ENCODE measurements at regions not wholly inside any gene's neighbourhood (a gene's known extent, or its start where the extent isn't known, plus 50 kb on each side); places are given as distances from the start of the nearest gene placed in this dataset.

- Histone ChIP-seq H3K4me2 (no peak overlapping the region), H3K4me3 (no peak overlapping the region), H3K9me2 (ENCODE audit: insufficient read depth) (no peaks in the 10 kb centered on the region), H3K4me1 (ENCODE audit: insufficient read depth) (peaks cover 27% of the 10 kb centered on the region), H3K27ac (ENCODE audit: low read depth) (no peak overlapping the region), H3K27me3 (ENCODE audit: insufficient read depth) (no peaks in the 10 kb centered on the region), H2AFZ (no peak overlapping the region), H3K36me3 (ENCODE audit: insufficient read depth) (no peaks in the 10 kb centered on the region), H3F3A (replicated peaks; ENCODE audit: low read depth) (no peaks in the 10 kb centered on the region), H3K79me2 (replicated peaks; ENCODE audit: insufficient read depth) (no peaks in the 10 kb centered on the region), H4K20me1 (replicated peaks; ENCODE audit: insufficient read depth) (no peaks in the 10 kb centered on the region)
- ATAC-seq (no peak), DNase-seq (ENCODE audit: low spot score) (no peak)
- no peak overlapping the region for H3K27ac Mint-ChIP-seq
- peaks cover 9% of the 10 kb centered on the region; the same call in 2 of the 3 replicates for H3K9me3 Mint-ChIP-seq
- TF ChIP-seq CREB1 (CRISPR knock-in tag; IDR thresholded peaks at IDR 0.05; ENCODE audit: low read depth): no peak
- TF ChIP-seq REST (IDR thresholded peaks at IDR 0.05; ENCODE audit: unreplicated experiment): no peak
- no peak overlapping the region for H3K4me3 Mint-ChIP-seq
- peaks cover 6% of the 10 kb centered on the region; the same call in 2 of the 3 replicates for H3K36me3 Mint-ChIP-seq (ENCODE audit: low read depth)
- peaks cover 22% of the 10 kb centered on the region for H3K4me1 Mint-ChIP-seq
- H3K27me3 Mint-ChIP-seq (ENCODE audit: insufficient read depth, low read depth, poor library complexity): no peaks in the 10 kb centered on the region
These were observed 189.1 kb downstream of the SLC7A11 start for GRCh38 chr4:138052806-138053632.

- H3K9me3 Mint-ChIP-seq: peaks cover 9% of the 10 kb centered on the region; the same call in 2 of the 3 replicates
- H3K4me3 Mint-ChIP-seq: no peak overlapping the region
- H4K20me1 ChIP-seq (replicated peaks; ENCODE audit: insufficient read depth): no peaks in the 10 kb centered on the region
- DNase-seq (ENCODE audit: low spot score): no peak
- H3K4me1 ChIP-seq (ENCODE audit: insufficient read depth): peaks cover 41% of the 10 kb centered on the region
- H3K79me2 ChIP-seq (replicated peaks; ENCODE audit: insufficient read depth): no peaks in the 10 kb centered on the region
- H3K4me1 Mint-ChIP-seq: peaks cover 36% of the 10 kb centered on the region
- no peak overlapping the region for H3K27ac Mint-ChIP-seq
- H3K4me3 ChIP-seq: no peak overlapping the region
- no peaks in the 10 kb centered on the region for H3K27me3 ChIP-seq (ENCODE audit: insufficient read depth)
- H3K4me2 ChIP-seq: no peak overlapping the region
- H3K36me3 ChIP-seq (ENCODE audit: insufficient read depth): no peaks in the 10 kb centered on the region
- no peak overlapping the region for H3K27ac ChIP-seq (ENCODE audit: low read depth)
- peaks cover 6% of the 10 kb centered on the region; the same call in 2 of the 3 replicates for H3K36me3 Mint-ChIP-seq (ENCODE audit: low read depth)
- no peak for ATAC-seq
- H3F3A ChIP-seq (replicated peaks; ENCODE audit: low read depth): no peaks in the 10 kb centered on the region
- no peaks in the 10 kb centered on the region for H3K9me2 ChIP-seq (ENCODE audit: insufficient read depth)
- H3K27me3 Mint-ChIP-seq (ENCODE audit: insufficient read depth, low read depth, poor library complexity): no peaks in the 10 kb centered on the region
- H2AFZ ChIP-seq: no peak overlapping the region
- no peak for TF ChIP-seq STAT1 (IDR thresholded peaks at IDR 0.05; ENCODE audit: unreplicated experiment)
- no peak for TF ChIP-seq CREB1 (CRISPR knock-in tag; IDR thresholded peaks at IDR 0.05; ENCODE audit: low read depth)
- no peak for TF ChIP-seq JUNB (IDR thresholded peaks at IDR 0.05; ENCODE audit: unreplicated experiment)
- TF ChIP-seq EZH2 (IDR thresholded peaks at IDR 0.05; ENCODE audit: low read depth, unreplicated experiment): no peak
- no peak for TF ChIP-seq ZNF462 (CRISPR knock-in tag; IDR thresholded peaks at IDR 0.05)
- no peak for TF ChIP-seq POLR2AphosphoS5 (IDR thresholded peaks at IDR 0.05; ENCODE audit: low read depth)
- no peak for TF ChIP-seq ETS1 (IDR thresholded peaks at IDR 0.05)
These were observed 191.0 kb downstream of the SLC7A11 start for GRCh38 chr4:138051157-138051556.
